Liver (tissue), 8 donors: ENCODE measurements at regions not wholly inside any gene's neighbourhood (a gene's known extent, or its start where the extent isn't known, plus 50 kb on each side); places are given as distances from the start of the nearest gene placed in this dataset.

ENCODE experiments used
- DNase-seq: peaks from one replicate; pipeline ENCODE4 v3.0.0-alpha.2; 2017; ENCODE audit warnings: low spot score
- H3K27ac ChIP-seq, 2 donors: one replicate each; pipeline ENCODE4 v1.7.0; 2013; ENCODE audit warnings: inconsistent platforms in 2 of 2, low read length in 2 of 2, control low read depth in 1 of 2, low read depth in 1 of 2, mild to moderate bottlenecking in 1 of 2
- H3K27me3 ChIP-seq, 4 donors: one replicate each; pipeline versions ENCODE4 v1.6.1 to v1.7.0; 2013; ENCODE audit warnings: low read length in 3 of 4, inconsistent platforms in 1 of 4, mild to moderate bottlenecking in 1 of 4, moderate library complexity in 1 of 4; ENCODE audit not compliant: control insufficient read depth in 4 of 4, insufficient read depth in 4 of 4
- H3K36me3 ChIP-seq, 4 donors: one replicate each; pipeline versions ENCODE4 v1.6.1 to v1.7.0; 2013; ENCODE audit warnings: low read length in 3 of 4, mild to moderate bottlenecking in 3 of 4, low read depth in 1 of 4, moderate library complexity in 1 of 4; ENCODE audit not compliant: control insufficient read depth in 4 of 4, insufficient read depth in 3 of 4
- H3K4me1 ChIP-seq, 4 donors: one replicate each; pipeline versions ENCODE4 v1.6.1 to v1.7.0; 2013; ENCODE audit warnings: low read length in 3 of 4, mild to moderate bottlenecking in 3 of 4, moderate library complexity in 1 of 4; ENCODE audit not compliant: control insufficient read depth in 4 of 4, insufficient read depth in 4 of 4
- H3K4me3 ChIP-seq, 3 donors: one replicate each; pipeline versions ENCODE4 v1.6.1 to v1.7.0; 2013; ENCODE audit warnings: low read length in 3 of 3, control low read depth in 1 of 3, low read depth in 1 of 3, mild to moderate bottlenecking in 1 of 3
- H3K9ac ChIP-seq, 2 donors: one replicate each; pipeline ENCODE4 v1.7.0; 2013; ENCODE audit warnings: low read length in 2 of 2, mild to moderate bottlenecking in 2 of 2, moderate library complexity in 2 of 2, control low read depth in 1 of 2, low read depth in 1 of 2
- H3K9me3 ChIP-seq, 4 donors: one replicate each; pipeline versions ENCODE4 v1.6.1 to v1.7.0; 2013; ENCODE audit warnings: low read length in 3 of 4; ENCODE audit not compliant: control insufficient read depth in 4 of 4
- ATF3 ChIP-seq: IDR thresholded peaks from 2 replicates; pipeline ENCODE4 v1.6.1; 2016; ENCODE audit warnings: antibody characterized with exemption
- CTCF ChIP-seq: fragments of 150-350 bp; IDR thresholded peaks from 2 replicates; pipeline ENCODE4 v1.5.1; 2017; ENCODE audit warnings: improper control_type of control experiment, low read depth, low read length; ENCODE audit not compliant: missing input control
- EGR1 ChIP-seq, 2 donors: IDR thresholded peaks; 2 replicates each; pipeline ENCODE4 v1.6.1; 2016 to 2018; ENCODE audit warnings: antibody characterized with exemption in 2 of 2, low read depth in 2 of 2
- FOXA1 ChIP-seq: IDR thresholded peaks from 2 replicates; pipeline ENCODE4 v1.6.1; 2016; ENCODE audit warnings: antibody characterized with exemption
- FOXA2 ChIP-seq: IDR thresholded peaks from 2 replicates; pipeline ENCODE4 v1.6.1; 2016; ENCODE audit warnings: antibody characterized with exemption
- GABPA ChIP-seq, 2 donors: IDR thresholded peaks in 1 of 2; conservative IDR thresholded peaks in 1 of 2; 2 replicates each; pipeline ENCODE4 v1.6.1; 2016; ENCODE audit warnings: antibody characterized with exemption in 2 of 2, mild to moderate bottlenecking in 1 of 2, moderate library complexity in 1 of 2
- HNF4A ChIP-seq, 2 donors: conservative IDR thresholded peaks; 2 replicates each; pipeline ENCODE4 v1.6.1; 2016; ENCODE audit warnings: antibody characterized with exemption in 2 of 2, mild to moderate bottlenecking in 2 of 2
- HNF4G ChIP-seq: IDR thresholded peaks from 2 replicates; pipeline ENCODE4 v1.6.1; 2016; ENCODE audit warnings: antibody characterized with exemption
- JUND ChIP-seq, 2 donors: IDR thresholded peaks; 2 replicates each; pipeline ENCODE4 v1.6.1; 2016; ENCODE audit warnings: antibody characterized with exemption in 2 of 2
- NR2F2 ChIP-seq: IDR thresholded peaks from 2 replicates; pipeline ENCODE4 v1.6.1; 2016; ENCODE audit warnings: antibody characterized with exemption
- RAD21 ChIP-seq, 2 donors: IDR thresholded peaks; 2 replicates each; pipeline ENCODE4 v1.6.1; 2016; ENCODE audit warnings: antibody characterized with exemption in 2 of 2, mild to moderate bottlenecking in 2 of 2
- REST ChIP-seq: IDR thresholded peaks from 2 replicates; pipeline ENCODE4 v1.6.1; 2016; ENCODE audit warnings: antibody characterized with exemption, mild to moderate bottlenecking
- RXRA ChIP-seq, 2 donors: IDR thresholded peaks; 2 replicates each; pipeline ENCODE4 v1.6.1; 2017 to 2018; ENCODE audit warnings: antibody characterized with exemption in 2 of 2, mild to moderate bottlenecking in 1 of 2
- SP1 ChIP-seq: IDR thresholded peaks from 2 replicates; pipeline ENCODE4 v1.6.1; 2018; ENCODE audit warnings: antibody characterized with exemption, mild to moderate bottlenecking
- TAF1 ChIP-seq: conservative IDR thresholded peaks from 2 replicates; pipeline ENCODE4 v1.6.1; 2016; ENCODE audit warnings: antibody characterized with exemption, mild to moderate bottlenecking
- YY1 ChIP-seq: IDR thresholded peaks from 2 replicates; pipeline ENCODE4 v1.6.1; 2016; ENCODE audit warnings: antibody characterized with exemption, mild to moderate bottlenecking
- ZBTB33 ChIP-seq: IDR thresholded peaks from 2 replicates; pipeline ENCODE4 v1.6.1; 2016; ENCODE audit warnings: antibody characterized with exemption
- WGBS: extraction: QIAGEN DNeasy Blood & Tissue Kit; methylation state at CpG from one replicate; pipeline ENCODE4 v1.1.7; 2013; 5-methylcytosine and 5-hydroxymethylcytosine counted together
- donor health status: healthy.
- donor health status: healthy.
- donor health status: healthy.
- donor health status: healthy.
- donor health status: healthy.

DNA sequence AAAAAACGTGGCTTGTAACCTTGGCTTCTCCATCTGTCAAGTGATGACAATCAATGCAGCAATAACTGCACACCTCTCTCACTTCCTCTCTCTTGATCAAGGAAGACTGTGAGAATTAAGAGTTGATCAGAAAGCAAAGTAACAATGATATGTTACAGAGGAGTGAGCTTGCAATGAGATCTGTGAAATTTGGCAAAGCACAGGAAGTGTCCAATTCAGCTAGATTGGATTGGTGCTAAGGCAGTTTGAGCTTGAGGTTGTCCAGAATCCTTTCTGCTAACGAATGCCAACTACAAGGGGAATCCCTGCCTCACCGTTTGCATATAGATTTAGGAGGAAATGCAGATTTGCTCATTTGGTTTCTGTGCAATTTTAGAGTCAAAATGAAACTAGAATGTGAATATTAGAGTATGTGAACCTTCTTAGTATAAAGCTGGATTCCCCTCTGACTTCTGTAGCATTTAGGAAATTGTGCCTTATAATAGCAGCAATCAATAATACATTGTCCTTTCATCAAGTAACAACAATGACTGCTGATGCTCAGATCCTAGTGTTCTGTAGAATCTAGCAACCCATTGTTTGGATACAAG is 346.4 kb downstream of the PTTG2 start:
- H3K4me1 ChIP-seq: no peaks in the 10 kb centered on the region
- H3K27ac ChIP-seq: no peak overlapping the region
- no peak overlapping the region for H3K4me3 ChIP-seq
- H3K36me3 ChIP-seq: no peaks in the 10 kb centered on the region
- H3K9ac ChIP-seq: no peak overlapping the region
- 54% methylated on average over 3 of the region's 3 CpGs for WGBS
- DNase-seq: no peak
- no peaks in the 10 kb centered on the region for H3K9me3 ChIP-seq
- no peaks in the 10 kb centered on the region for H3K27me3 ChIP-seq
- TF ChIP-seq HNF4G (no peak), ZBTB33 (no peak), RAD21 (IDR thresholded peaks at IDR 0.05) (no peak), REST (no peak), TAF1 (no peak), EGR1 (IDR thresholded peaks at IDR 0.05; ENCODE audit: low read depth in 2 of 2) (no peak), CTCF (no peak), ATF3 (no peak), RXRA (IDR thresholded peaks at IDR 0.05) (no peak), JUND (IDR thresholded peaks at IDR 0.05) (no peak), YY1 (no peak), GABPA (IDR thresholded peaks at IDR 0.05 in 1 of 2, conservative IDR thresholded peaks at IDR 0.05 in 1 of 2) (no peak)

GRCh38 chr4:38308728-38309311 is 348.6 kb downstream of the PTTG2 start:
- no peaks in the 10 kb centered on the region for H3K4me1 ChIP-seq
- H3K9me3 ChIP-seq: no peaks in the 10 kb centered on the region
- TF ChIP-seq FOXA2 (no peak), RAD21 (IDR thresholded peaks at IDR 0.05) (no peak), NR2F2 (no peak), REST (no peak), TAF1 (no peak), SP1 (no peak), GABPA (IDR thresholded peaks at IDR 0.05 in 1 of 2, conservative IDR thresholded peaks at IDR 0.05 in 1 of 2) (no peak), EGR1 (IDR thresholded peaks at IDR 0.05; ENCODE audit: low read depth in 2 of 2) (no peak), CTCF (no peak), FOXA1 (no peak), HNF4A (conservative IDR thresholded peaks at IDR 0.05) (no peak), YY1 (no peak), ATF3 (no peak), RXRA (IDR thresholded peaks at IDR 0.05) (no peak), JUND (IDR thresholded peaks at IDR 0.05) (no peak)

More at GRCh38 chr4:38308728-38309311, 348.6 kb downstream of the PTTG2 start:
- WGBS: 62% methylated on average over 5 of the region's 5 CpGs
- no peaks in the 10 kb centered on the region for H3K27me3 ChIP-seq
- no peak overlapping the region for H3K27ac ChIP-seq
- DNase-seq: no peak
- no peak overlapping the region for H3K9ac ChIP-seq
- H3K36me3 ChIP-seq: no peaks in the 10 kb centered on the region
- H3K4me3 ChIP-seq: no peak overlapping the region
